ENCODE measurements at regions not wholly inside any gene's neighbourhood (a gene's known extent, or its start where the extent isn't known, plus 50 kb on each side); places are given as distances from the start of the nearest gene placed in this dataset.

- no peak overlapping the region for H3K4me2 ChIP-seq (replicated peaks; ENCODE audit: extremely low read depth, low read length, poor library complexity, severe bottlenecking)
- H3K27ac ChIP-seq (ENCODE audit: low read depth in 1 of 2, low read length in 2 of 2): no peak overlapping the region
- H3K4me1 ChIP-seq (ENCODE audit: control insufficient read depth in 1 of 2, insufficient read depth in 2 of 2, low read length in 2 of 2): no peaks in the 10 kb centered on the region
- H2AFZ ChIP-seq (ENCODE audit: insufficient read depth, low read depth, low read length, poor library complexity, severe bottlenecking): no peak overlapping the region
- Mint-ChIP-seq H3K4me3 (no peak overlapping the region), H3K27me3 (ENCODE audit: low read depth in 3 of 3) (no peaks in the 10 kb centered on the region), H3K4me1 (no peaks in the 10 kb centered on the region), H3K27ac (no peak overlapping the region), H3K36me3 (no peaks in the 10 kb centered on the region), H3K9me3 (peaks cover 0 to 11% (median 5%) of the 10 kb centered on the region in 7 donors)
- no peaks in the 10 kb centered on the region for H3K79me2 ChIP-seq (ENCODE audit: insufficient read depth, low read length)
- intact Hi-C loops (cut with micrococcal nuclease): no loop called here
- H3K9me3 ChIP-seq (replicated peaks in 1 of 2; ENCODE audit: control insufficient read depth in 1 of 2, insufficient read depth in 1 of 2, low read length in 2 of 2): peaks cover 0 to 4% of the 10 kb centered on the region in 2 donors
- H4K20me1 ChIP-seq (ENCODE audit: insufficient read depth, low read length): no peaks in the 10 kb centered on the region
- H3K4me3 ChIP-seq (replicated peaks in 1 of 3; ENCODE audit: low read depth in 2 of 3, low read length in 3 of 3): no peak overlapping the region
- H3K9ac ChIP-seq (ENCODE audit: insufficient read depth, low read length, poor library complexity, severe bottlenecking): no peak overlapping the region
- no peaks in the 10 kb centered on the region for H3K36me3 ChIP-seq (replicated peaks in 1 of 2; ENCODE audit: control insufficient read depth in 1 of 2, insufficient read depth in 2 of 2, low read length in 2 of 2)
- H3K27me3 ChIP-seq (ENCODE audit: control insufficient read depth in 2 of 2, insufficient read depth in 2 of 2, low read length in 2 of 2): no peaks in the 10 kb centered on the region
- DNase-seq: no peak
- no CpG with 5 or more reads among the region's 1 CpG for WGBS (ENCODE audit: insufficient coverage)
- no peak for TF ChIP-seq CTCF (IDR thresholded peaks at IDR 0.05)
These were observed 430.3 kb upstream of the NRP1 start for GRCh38 chr10:33764694-33765185.

DNA sequence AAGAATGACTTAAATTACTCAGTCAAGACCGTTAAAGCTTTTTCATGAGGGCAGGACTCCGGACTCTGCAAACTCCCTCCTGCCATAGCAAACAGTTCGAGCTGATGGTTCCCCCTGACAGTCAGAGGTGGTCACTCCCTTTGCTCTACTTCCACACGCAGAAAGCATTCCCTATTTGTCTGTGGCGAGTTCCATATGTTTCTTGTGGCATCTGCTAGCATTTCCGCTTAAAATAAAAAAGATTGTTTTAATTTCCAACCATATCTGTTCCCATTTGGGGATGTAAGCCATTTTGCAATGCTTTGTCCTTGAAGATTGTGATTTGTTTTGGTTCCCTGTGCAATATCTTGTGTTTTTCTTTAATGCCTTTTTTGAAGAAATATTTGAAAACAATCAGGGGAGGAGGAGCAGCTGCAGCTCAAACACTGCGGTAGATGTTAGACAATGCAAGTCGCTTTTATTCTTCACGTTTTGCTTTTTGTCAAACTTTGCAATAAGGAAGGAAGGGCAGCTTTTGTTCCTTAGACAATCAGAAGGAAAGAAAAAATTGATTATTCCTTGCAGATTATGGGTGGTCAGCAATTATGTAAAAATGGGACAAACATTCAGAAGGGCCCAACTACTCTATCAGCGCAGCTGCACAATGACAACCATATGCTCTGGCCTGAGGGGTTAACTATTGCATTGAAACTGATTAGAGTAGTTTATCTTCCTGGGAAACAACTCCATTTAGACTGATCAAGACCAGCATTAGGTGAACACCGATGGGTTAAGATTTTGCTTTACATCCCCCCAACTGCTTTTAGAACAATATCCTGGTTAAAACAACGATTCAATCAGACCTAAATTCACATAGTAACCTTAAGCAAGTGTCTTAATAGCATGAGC, 425.8 kb upstream of the NRP1 start:
- no peak overlapping the region for H2AFZ ChIP-seq (ENCODE audit: insufficient read depth, low read depth, low read length, poor library complexity, severe bottlenecking)
- Mint-ChIP-seq H3K4me3 (no peak overlapping the region), H3K27ac (no peak overlapping the region), H3K27me3 (ENCODE audit: low read depth in 3 of 3) (peaks cover 0 to 2% (median 1%) of the 10 kb centered on the region in 3 donors), H3K36me3 (no peaks in the 10 kb centered on the region), H3K4me1 (no peaks in the 10 kb centered on the region), H3K9me3 (peaks cover 0 to 6% (median 2%) of the 10 kb centered on the region in 7 donors)
- 85% methylated on average over 7 of the region's 12 CpGs for WGBS (ENCODE audit: insufficient coverage)
- H4K20me1 ChIP-seq (ENCODE audit: insufficient read depth, low read length): no peaks in the 10 kb centered on the region
- H3K4me3 ChIP-seq (replicated peaks in 1 of 3; ENCODE audit: low read depth in 2 of 3, low read length in 3 of 3): no peak overlapping the region
- H3K27me3 ChIP-seq (ENCODE audit: control insufficient read depth in 2 of 2, insufficient read depth in 2 of 2, low read length in 2 of 2): no peaks in the 10 kb centered on the region
- H3K36me3 ChIP-seq (replicated peaks in 1 of 2; ENCODE audit: control insufficient read depth in 1 of 2, insufficient read depth in 2 of 2, low read length in 2 of 2): no peaks in the 10 kb centered on the region
- no peaks in the 10 kb centered on the region for H3K79me2 ChIP-seq (ENCODE audit: insufficient read depth, low read length)
- no peak overlapping the region for H3K9ac ChIP-seq (ENCODE audit: insufficient read depth, low read length, poor library complexity, severe bottlenecking)
- H3K27ac ChIP-seq (ENCODE audit: low read depth in 1 of 2, low read length in 2 of 2): no peak overlapping the region
- no peak for TF ChIP-seq CTCF (IDR thresholded peaks at IDR 0.05)
- H3K9me3 ChIP-seq (replicated peaks in 1 of 2; ENCODE audit: control insufficient read depth in 1 of 2, insufficient read depth in 1 of 2, low read length in 2 of 2): peaks cover 0 to 4% of the 10 kb centered on the region in 2 donors
- intact Hi-C loops (cut with micrococcal nuclease): no loop called here
- no peak overlapping the region for H3K4me2 ChIP-seq (replicated peaks; ENCODE audit: extremely low read depth, low read length, poor library complexity, severe bottlenecking)
- no peak for DNase-seq
- H3K4me1 ChIP-seq (ENCODE audit: control insufficient read depth in 1 of 2, insufficient read depth in 2 of 2, low read length in 2 of 2): no peaks in the 10 kb centered on the region

All from CD14-positive monocyte (primary cell).